Epithelial cell of proximal tubule (primary cell): ENCODE measurements at regions not wholly inside any gene's neighbourhood (a gene's known extent, or its start where the extent isn't known, plus 50 kb on each side); places are given as distances from the start of the nearest gene placed in this dataset.

ENCODE experiments used
- DNase-seq: peaks from one replicate; pipeline ENCODE4 v3.0.0-alpha.2; 2011; ENCODE audit warnings: low read depth
- H3K4me3 ChIP-seq: 2 replicates; pipeline ENCODE4 v1.5.1; 2011; ENCODE audit warnings: low read depth, mild to moderate bottlenecking, low read length
- TF ChIP-seq, protein P1 (sequence below): conservative IDR thresholded peaks from 2 replicates; pipeline ENCODE4 v1.5.1; 2012; ENCODE audit warnings: low read depth, mild to moderate bottlenecking, low read length

DNA sequence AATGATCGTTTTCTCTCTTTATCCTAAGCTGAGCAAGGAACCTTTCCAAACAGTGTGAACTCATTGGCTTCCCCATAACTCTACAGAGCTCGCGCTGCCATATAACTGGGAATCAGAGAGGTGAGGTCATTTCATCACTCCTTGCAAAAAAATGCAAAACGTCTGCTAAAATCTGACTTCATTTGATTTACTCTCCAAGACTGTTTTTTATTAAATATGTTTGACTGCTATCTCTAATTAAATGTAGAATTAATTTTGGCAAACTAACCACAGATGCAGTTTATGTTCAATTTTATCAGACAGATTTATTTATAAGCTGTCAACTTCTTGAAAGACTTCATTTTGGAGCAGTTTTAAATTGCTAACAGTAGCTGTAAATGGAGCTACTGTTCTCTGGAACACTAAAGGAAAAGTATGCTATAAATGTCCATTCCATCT is 131.6 kb upstream of the SOX5 start:
- DNase-seq: no peak
- TF ChIP-seq, protein P1, sequence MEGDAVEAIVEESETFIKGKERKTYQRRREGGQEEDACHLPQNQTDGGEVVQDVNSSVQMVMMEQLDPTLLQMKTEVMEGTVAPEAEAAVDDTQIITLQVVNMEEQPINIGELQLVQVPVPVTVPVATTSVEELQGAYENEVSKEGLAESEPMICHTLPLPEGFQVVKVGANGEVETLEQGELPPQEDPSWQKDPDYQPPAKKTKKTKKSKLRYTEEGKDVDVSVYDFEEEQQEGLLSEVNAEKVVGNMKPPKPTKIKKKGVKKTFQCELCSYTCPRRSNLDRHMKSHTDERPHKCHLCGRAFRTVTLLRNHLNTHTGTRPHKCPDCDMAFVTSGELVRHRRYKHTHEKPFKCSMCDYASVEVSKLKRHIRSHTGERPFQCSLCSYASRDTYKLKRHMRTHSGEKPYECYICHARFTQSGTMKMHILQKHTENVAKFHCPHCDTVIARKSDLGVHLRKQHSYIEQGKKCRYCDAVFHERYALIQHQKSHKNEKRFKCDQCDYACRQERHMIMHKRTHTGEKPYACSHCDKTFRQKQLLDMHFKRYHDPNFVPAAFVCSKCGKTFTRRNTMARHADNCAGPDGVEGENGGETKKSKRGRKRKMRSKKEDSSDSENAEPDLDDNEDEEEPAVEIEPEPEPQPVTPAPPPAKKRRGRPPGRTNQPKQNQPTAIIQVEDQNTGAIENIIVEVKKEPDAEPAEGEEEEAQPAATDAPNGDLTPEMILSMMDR: no peak

DNA sequence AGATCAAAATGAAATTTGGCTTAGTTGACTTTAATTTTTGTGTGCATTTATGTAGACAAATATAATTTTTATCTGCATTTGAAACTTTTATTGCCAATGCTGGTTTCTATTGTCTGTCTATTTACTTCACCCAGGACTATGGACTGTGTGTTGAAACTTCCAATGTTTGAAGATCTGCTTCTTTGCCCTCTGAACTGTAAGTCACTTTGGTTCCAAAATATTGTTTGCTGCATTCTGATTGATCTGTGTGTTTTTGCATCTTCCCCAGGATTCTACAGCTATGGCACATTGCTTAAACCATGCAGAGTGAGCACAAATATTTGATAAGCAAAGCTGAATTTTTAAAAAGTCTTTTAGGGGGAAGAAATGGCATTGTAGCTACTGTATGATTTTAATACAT is 131.0 kb upstream of the SOX5 start:
- TF ChIP-seq, protein P1: no peak
- no peak overlapping the region for H3K4me3 ChIP-seq
- no peak for DNase-seq

More for the DNA sequence above, 131.6 kb upstream of the SOX5 start:
- H3K4me3 ChIP-seq: no peak overlapping the region

DNA sequence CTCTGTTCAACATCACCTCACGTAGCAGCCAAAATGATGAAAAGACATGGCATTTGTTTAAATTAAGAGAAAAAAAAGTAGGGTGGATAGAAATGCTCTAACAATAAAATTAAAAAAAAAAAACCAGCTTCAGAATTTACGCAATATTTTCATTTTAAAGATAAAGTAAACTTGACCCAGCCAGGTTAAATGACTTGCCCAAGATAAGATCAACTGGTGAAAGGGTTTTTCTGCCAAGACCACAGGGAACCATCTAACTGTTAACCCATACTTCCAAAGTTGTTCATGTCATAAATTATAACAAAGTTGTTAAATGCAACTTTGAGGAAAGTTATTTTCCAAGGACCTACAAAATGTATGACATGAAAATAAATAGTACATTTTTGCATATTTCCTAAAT is 129.6 kb upstream of the SOX5 start:
- TF ChIP-seq, protein P1: no peak
- no peak for DNase-seq

DNA sequence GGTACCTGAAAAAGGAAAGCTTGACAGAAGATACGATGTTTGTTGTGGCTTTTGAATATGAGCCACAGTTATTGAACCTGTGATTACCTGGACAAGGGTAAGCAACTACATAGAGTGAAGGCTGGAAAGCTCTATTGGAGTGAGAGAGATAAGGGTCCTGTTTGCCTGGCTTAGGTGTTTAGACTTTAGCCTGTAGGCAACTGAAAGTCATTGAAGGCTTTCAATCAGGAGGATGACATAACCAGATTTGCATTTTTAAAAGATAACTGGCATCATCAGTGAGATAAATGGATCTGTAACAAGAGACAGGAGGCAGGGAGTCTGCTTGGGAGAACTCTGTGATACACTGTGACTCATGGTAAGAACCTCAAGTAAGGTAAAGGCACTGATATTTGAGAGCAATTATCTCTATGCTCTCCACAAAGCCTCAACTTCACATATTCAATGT is 128.9 kb upstream of the SOX5 start:
- no peak overlapping the region for H3K4me3 ChIP-seq
- no peak for DNase-seq
- TF ChIP-seq, protein P1: no peak

More for the DNA sequence above, 129.6 kb upstream of the SOX5 start:
- no peak overlapping the region for H3K4me3 ChIP-seq

DNA sequence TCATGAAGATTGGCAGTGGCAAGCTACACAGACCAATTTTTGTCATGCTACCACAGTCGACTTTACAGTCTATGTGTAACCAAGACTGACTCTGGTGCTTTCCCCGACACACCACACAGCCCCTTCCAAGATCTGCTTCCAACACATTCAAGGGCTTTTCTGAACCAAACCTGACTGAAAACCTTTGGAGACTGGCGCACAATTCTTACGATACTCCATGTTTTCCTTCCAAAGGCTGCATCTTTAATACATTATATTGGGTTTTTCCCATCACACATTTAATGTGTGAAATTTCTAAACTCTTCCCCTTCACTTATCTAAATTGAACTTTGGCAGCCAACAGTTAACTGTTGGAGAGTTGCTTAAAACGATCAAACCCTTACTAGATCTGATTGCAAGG is 127.7 kb upstream of the SOX5 start:
- H3K4me3 ChIP-seq: no peak overlapping the region
- no peak for DNase-seq
- TF ChIP-seq, protein P1: no peak

DNA sequence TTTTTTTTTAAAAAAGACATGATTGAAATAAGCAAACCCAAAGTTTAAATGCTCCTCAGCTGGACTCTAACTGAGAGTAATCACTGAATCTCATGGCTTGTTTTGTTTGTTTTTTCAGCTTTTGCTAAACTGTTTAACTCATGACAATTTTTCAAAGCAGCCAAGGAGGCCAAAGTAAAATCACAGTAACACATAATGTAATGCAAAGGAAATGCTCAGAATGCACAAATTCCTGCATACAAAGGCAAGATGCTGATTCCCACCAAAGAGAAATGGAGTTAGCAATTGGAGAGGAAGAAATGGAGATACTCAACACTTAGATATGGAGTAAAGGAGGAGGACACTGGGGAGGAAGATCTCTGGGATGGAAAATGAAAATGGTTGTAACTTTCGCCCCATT is 126.2 kb upstream of the SOX5 start:
- no peak overlapping the region for H3K4me3 ChIP-seq
- TF ChIP-seq, protein P1: no peak
- DNase-seq: no peak

DNA sequence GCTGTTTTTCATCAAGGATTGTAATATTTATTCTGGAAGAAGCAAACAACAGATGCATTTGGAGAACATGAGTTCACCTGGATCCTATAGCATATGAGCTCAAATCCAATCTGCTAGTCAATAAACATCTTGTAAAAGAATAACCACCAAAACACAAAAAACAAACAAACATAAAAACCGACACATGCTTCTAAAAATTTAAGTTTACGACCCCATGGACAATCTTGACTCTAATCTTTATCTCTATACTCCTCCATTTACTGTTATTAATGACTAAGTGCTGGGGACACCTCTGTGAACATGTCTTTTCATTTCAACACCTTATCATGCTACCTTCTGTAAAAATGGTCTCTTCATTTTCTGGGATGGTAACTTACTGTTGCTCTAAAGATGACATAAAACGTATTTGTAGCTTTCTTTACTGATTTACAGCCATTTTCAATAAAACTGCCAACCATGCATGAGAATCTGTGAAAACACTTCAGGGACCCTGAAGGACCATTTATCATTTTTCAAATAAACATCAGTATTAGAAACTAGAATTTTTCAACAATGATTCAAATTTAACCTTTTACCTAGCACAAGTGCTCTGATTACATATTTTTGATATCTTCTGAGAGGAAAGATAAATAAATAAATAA is 123.8 kb upstream of the SOX5 start:
- H3K4me3 ChIP-seq: no peak overlapping the region
- DNase-seq: no peak
- TF ChIP-seq, protein P1: no peak
